Skeletal muscle cell (primary cell): ENCODE measurements at regions not wholly inside any gene's neighbourhood (a gene's known extent, or its start where the extent isn't known, plus 50 kb on each side); places are given as distances from the start of the nearest gene placed in this dataset.
"Not testable (repeated sequence)": the region's sequence is repeated elsewhere in the genome, so short reads cannot be mapped to it uniquely, and the experiment has no call there.

Source experiments
- DNase-seq: peaks from one replicate; pipeline ENCODE4 v3.0.0-alpha.2; 2010; ENCODE audit warnings: low read depth
- H3K4me3 ChIP-seq: 2 replicates; pipeline ENCODE4 v1.5.1; 2011; ENCODE audit warnings: low read depth, mild to moderate bottlenecking, control low read depth, low read length, moderate library complexity

GRCh38 chr6:28618898-28619555 lies 93.3 kb downstream of the GPX5 start:
- no peak for DNase-seq
- H3K4me3 ChIP-seq = no peak overlapping the region

GRCh38 chr6:28621268-28621667 lies 95.6 kb downstream of the GPX5 start:
- not testable (repeated sequence) for H3K4me3 ChIP-seq

GRCh38 chr6:28623242-28623641 lies 97.6 kb downstream of the GPX5 start:
- not testable (repeated sequence) for H3K4me3 ChIP-seq, DNase-seq

More at GRCh38 chr6:28621268-28621667, 95.6 kb downstream of the GPX5 start:
- DNase-seq = not testable (repeated sequence)

- DNase-seq, H3K4me3 ChIP-seq: not testable (repeated sequence)
Observed at GRCh38 chr6:28626386-28626785, 100.7 kb downstream of the GPX5 start.

- no peak for DNase-seq
- H3K4me3 ChIP-seq = no peak overlapping the region
Observed at GRCh38 chr6:28632326-28632851, 106.7 kb downstream of the GPX5 start.

- no peak overlapping the region for H3K4me3 ChIP-seq
- no peak for DNase-seq
Observed at GRCh38 chr6:28633445-28634215, 107.9 kb downstream of the GPX5 start.

GRCh38 chr6:28634411-28634760 lies 108.7 kb downstream of the GPX5 start:
- DNase-seq = no peak
- peak overlapping the region; percentile 48 for H3K4me3 ChIP-seq

- DNase-seq = no peak
- peak overlapping the region; percentile 48 for H3K4me3 ChIP-seq
Observed at GRCh38 chr6:28634761-28635546, 109.3 kb downstream of the GPX5 start.

- no peak for DNase-seq
- peak overlapping the region; percentile 48 for H3K4me3 ChIP-seq
Observed at GRCh38 chr6:28635547-28636158, 110.0 kb downstream of the GPX5 start.

- H3K4me3 ChIP-seq = no peak overlapping the region
- no peak for DNase-seq
Observed at GRCh38 chr6:28638787-28639430, 113.2 kb downstream of the GPX5 start.

- not testable (repeated sequence) for H3K4me3 ChIP-seq, DNase-seq
Observed at GRCh38 chr6:28639445-28640290, 114.0 kb downstream of the GPX5 start.

GRCh38 chr6:28643017-28643740 lies 117.5 kb downstream of the GPX5 start:
- H3K4me3 ChIP-seq = no peak overlapping the region
- peak; percentile 23 for DNase-seq

GRCh38 chr6:28646650-28647049 lies 121.0 kb downstream of the GPX5 start:
- no peak for DNase-seq
- H3K4me3 ChIP-seq = no peak overlapping the region

GRCh38 chr6:28648035-28648877 lies 122.6 kb downstream of the GPX5 start:
- H3K4me3 ChIP-seq = peak overlapping the region; percentile 68
- DNase-seq = peak; percentile 29

- no peak for DNase-seq
- H3K4me3 ChIP-seq = peak overlapping the region; percentile 68
Observed at GRCh38 chr6:28648878-28649375, 123.2 kb downstream of the GPX5 start.

GRCh38 chr6:28651161-28651560 lies 125.5 kb downstream of the GPX5 start:
- DNase-seq = no peak

GRCh38 chr6:28653876-28654275 lies 128.2 kb downstream of the GPX5 start:
- no peak for DNase-seq

More at GRCh38 chr6:28651161-28651560, 125.5 kb downstream of the GPX5 start:
- H3K4me3 ChIP-seq = no peak overlapping the region

More at GRCh38 chr6:28653876-28654275, 128.2 kb downstream of the GPX5 start:
- H3K4me3 ChIP-seq = no peak overlapping the region
